D721Med (cell line): ENCODE measurements at regions not wholly inside any gene's neighbourhood (a gene's known extent, or its start where the extent isn't known, plus 50 kb on each side); places are given as distances from the start of the nearest gene placed in this dataset.

Experiments
- DNase-seq: peaks from one replicate; pipeline ENCODE4 v3.0.0; 2011; ENCODE audit warnings: low spot score; ENCODE audit not compliant: insufficient read length
- FAIRE-seq: peaks from 2 replicates; lab custom pipeline; 2011; peaks lifted over from hg19 to GRCh38; lab: Jason Lieb, UNC
- TF ChIP-seq, protein P1 (sequence below): IDR thresholded peaks from 2 replicates; pipeline ENCODE4 v1.5.1; 2012; ENCODE audit warnings: mild to moderate bottlenecking, control low read depth; ENCODE audit not compliant: insufficient read depth; ENCODE audit errors: missing control alignments

DNA sequence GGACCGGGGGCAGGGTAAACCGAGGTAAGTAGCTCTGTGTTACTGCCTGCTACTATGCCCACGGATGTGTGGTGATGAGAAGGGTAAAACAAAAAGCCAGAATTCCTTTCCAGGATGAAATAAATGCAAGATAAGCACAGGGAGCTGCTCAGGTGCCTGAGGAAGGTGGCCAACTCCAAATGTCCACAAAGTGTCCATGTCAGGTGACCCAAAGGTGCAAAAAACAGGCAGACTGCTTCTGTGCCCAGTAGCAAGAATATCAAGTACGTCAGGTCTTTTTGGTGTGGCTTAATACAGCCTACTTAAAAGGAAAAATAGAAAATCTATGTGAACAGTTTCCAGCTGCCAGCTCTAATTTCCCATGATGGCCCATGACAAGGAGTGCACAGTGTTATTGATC, 279.3 kb downstream of the SETD4 start:
- no peak for DNase-seq
- TF ChIP-seq, protein P1, sequence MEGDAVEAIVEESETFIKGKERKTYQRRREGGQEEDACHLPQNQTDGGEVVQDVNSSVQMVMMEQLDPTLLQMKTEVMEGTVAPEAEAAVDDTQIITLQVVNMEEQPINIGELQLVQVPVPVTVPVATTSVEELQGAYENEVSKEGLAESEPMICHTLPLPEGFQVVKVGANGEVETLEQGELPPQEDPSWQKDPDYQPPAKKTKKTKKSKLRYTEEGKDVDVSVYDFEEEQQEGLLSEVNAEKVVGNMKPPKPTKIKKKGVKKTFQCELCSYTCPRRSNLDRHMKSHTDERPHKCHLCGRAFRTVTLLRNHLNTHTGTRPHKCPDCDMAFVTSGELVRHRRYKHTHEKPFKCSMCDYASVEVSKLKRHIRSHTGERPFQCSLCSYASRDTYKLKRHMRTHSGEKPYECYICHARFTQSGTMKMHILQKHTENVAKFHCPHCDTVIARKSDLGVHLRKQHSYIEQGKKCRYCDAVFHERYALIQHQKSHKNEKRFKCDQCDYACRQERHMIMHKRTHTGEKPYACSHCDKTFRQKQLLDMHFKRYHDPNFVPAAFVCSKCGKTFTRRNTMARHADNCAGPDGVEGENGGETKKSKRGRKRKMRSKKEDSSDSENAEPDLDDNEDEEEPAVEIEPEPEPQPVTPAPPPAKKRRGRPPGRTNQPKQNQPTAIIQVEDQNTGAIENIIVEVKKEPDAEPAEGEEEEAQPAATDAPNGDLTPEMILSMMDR = no peak
- FAIRE-seq = no peak

DNA sequence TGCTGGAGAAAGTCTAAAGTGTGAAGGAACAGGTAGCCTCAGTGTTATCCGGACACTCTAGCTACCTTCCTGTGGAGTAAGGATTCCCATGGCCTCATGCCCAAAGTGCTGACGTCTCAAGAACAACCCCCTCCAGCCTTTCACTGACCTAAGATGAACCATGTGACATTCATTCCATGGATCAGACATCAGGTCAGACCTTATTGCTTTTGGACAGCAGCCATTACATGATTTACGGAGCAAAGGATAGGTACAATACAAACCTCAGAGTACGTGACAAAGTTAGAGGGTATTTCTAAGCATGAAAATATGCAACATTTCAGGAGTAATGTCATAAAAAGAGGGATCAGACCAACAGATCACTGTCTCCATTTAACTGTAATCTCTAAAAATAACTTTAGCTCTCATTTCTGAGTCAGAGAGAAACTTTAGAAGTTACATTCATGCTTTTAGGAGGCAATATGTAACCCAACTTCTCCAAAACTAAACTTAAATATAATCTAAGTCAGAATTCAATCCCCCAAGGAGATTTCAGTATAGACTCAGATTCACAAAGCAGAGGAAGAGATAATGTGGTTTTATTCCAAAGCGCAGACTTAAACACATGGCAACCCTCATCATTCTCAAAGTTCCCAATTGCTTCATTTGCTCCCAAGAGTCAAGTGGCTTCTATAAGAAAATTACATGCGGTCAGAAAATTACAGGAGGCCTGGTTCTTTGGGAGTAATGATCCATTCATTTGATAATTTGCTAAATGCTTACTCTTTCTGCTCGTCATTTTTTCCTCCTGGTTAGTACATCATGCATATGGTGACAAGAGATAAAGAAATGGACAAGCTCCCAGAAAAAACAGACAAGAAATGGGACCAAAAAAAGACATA, 280.4 kb downstream of the SETD4 start:
- FAIRE-seq = no peak
- TF ChIP-seq, protein P1 = no peak
- no peak for DNase-seq

DNA sequence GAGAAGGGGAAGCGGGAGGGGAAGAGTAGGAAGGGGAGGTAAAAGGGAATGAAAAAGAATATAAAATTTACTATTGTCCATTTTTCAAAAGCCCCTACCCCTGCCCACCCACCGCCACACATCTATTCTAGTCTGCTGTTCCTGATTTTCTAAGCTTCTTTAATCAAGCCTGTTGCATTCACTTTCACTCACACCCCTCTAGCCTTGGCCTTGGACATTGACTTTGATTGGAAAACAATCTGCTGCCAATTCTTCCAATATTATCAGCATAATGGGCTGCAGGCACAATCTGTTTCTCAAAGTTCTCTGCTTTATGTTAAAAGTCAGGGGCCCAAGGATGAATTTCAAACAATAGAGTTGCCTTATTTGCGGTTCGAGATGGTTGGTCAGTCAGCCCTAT, 281.2 kb downstream of the SETD4 start:
- FAIRE-seq (no peak), DNase-seq (no peak)
- TF ChIP-seq, protein P1 = no peak

DNA sequence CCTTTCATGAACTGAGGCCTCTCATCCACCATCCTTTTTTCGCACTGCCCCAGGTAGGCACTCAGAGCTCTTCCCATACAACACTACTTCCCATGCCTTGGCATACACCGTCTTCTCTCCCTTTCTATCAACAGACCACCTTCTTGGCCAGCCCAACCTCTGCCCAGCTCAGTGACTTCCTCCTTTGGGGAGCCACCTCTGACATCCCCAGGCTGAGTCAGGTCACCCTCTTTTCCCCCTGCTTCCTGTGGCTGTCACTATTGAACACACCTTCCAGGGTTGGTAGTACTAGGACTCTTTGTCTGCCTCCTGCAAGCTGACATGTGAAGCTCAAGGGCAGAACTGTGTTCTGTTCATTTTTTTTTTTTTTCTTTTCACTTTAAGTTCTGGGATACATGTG, 283.2 kb downstream of the SETD4 start:
- TF ChIP-seq, protein P1 = no peak
- DNase-seq (no peak), FAIRE-seq (no peak)

DNA sequence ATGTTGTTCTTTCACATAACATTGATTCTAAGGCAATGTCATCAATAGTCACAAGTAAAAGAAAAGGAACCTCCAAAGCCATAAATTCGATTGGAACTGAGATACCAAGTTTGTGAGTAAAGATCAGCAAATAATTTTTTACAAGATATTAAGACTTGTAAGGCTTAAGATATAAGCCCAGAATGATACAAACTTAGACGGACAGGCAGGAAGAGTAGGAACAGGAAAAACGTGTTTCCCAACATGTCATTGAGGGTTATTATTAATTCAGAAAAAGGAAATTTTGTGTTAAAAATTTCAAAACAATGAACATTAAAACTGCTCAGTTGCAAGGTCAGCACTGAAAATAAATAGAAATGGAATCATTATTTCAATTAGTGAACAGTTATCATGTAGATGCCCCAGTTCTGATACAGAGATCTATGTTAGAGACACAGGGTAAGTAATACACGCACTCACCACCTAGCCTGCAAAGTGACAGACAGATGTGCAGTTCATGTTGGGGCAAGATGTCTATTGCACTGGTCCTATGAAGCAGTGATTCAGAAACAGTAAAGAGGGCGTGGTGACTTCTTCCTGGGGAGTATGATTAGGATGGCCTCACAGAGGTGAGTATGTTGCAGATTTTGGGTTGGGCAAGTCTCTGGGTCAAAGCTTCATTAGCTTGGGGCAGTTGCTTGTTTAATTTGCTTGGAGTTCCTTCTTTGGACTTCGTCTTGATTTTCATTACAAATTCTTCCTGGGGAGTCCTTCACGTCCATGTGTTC, 284.4 kb downstream of the SETD4 start:
- DNase-seq (no peak), FAIRE-seq (no peak)
- TF ChIP-seq, protein P1 = no peak

DNA sequence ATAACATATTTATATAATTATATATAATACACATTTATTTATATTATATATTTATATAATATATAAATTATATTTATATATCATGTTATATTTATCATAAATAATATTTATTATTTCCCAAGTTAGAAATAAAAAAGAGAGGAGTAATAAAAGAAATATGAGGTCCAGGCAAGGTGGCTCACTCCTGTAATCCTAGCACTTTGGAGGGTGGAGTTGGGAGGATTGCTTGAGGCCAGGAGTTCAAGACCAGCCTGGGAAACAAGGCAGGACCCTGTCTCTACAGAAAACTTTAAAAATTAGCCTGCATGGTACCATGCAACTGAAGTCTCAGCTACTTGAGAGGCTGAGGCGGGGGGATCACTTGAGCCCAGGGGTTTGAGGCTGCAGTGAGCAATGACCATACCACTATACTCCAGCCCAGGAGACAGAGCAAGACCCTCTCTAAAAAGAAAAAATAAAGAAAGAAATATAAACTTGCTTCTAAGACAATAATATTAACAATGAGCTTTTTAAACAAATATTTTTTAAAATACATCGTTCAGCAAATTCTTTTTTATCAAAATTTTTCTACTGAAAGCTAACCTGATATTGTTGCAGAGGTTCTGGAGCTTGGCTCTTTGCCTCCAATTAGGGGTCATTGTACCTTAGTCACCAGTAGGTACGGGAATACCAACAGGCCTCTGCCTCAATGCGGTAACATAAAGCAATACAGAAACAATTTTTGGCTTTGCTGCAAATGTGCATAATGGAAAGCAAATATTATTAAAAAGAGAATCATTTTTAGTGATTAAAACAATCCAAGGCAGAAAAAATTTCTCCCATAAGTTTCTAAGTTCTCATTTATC, 290.0 kb downstream of the SETD4 start:
- no peak for FAIRE-seq

More for the DNA sequence above, 290.0 kb downstream of the SETD4 start:
- no peak for DNase-seq
- TF ChIP-seq, protein P1 = no peak
